Astrocyte of the cerebellum (primary cell): ENCODE measurements at regions not wholly inside any gene's neighbourhood (a gene's known extent, or its start where the extent isn't known, plus 50 kb on each side); places are given as distances from the start of the nearest gene placed in this dataset.

Source experiments
- DNase-seq: peaks from one replicate; pipeline ENCODE4 v3.0.0-alpha.2; 2011; ENCODE audit warnings: low read depth
- H3K4me3 ChIP-seq: 2 replicates; pipeline ENCODE4 v1.5.1; 2011; ENCODE audit warnings: mild to moderate bottlenecking, low read depth, low read length, moderate library complexity
- in situ Hi-C: cut with HindIII; loops from 2 replicates; pipeline ENCODE4 v1.10.0; 2017; ENCODE audit warnings: low sequenced_read_pairs
- TF ChIP-seq, protein P1 (sequence below): IDR thresholded peaks from 2 replicates; pipeline ENCODE4 v1.5.1; 2012; ENCODE audit warnings: low read length, low read depth, moderate library complexity, mild to moderate bottlenecking; ENCODE audit errors: missing control alignments

DNA sequence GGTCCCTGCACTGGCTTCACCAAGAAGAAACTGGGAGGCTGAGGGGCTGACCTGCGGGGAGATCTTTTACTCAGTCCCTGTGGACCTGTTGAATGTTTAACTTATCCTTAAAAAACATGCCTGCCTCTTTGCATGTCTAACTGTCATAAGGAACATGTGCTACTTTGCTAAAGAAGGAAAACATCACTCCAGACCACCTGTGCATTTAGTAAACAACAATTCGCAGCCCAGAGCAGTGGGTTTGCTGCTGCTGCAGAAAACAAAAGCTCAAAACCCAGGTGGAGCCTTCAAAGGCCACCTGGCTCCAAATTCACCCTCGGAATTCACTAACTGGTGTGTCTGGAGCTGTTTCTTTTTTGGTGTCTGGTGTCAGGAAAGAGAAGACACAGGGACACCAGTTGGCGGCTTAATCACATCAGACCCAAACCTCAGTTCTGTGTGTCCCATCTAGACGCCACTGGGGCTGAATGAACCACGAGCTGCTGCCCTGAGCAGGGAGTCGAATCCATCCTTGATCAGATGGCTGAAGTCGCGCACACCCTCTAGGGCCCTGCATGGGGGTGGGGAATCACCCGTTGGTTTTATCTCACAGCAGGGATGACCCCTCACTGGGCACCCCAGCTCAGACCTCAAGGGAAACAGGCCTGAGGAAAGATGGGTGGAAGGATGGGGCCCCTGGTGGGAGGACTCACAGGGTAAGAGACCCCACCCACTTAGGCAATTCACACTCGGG lies 344.3 kb downstream of the PREX1 start:
- DNase-seq = no peak
- in situ Hi-C loops = no loop called here
- TF ChIP-seq, protein P1, sequence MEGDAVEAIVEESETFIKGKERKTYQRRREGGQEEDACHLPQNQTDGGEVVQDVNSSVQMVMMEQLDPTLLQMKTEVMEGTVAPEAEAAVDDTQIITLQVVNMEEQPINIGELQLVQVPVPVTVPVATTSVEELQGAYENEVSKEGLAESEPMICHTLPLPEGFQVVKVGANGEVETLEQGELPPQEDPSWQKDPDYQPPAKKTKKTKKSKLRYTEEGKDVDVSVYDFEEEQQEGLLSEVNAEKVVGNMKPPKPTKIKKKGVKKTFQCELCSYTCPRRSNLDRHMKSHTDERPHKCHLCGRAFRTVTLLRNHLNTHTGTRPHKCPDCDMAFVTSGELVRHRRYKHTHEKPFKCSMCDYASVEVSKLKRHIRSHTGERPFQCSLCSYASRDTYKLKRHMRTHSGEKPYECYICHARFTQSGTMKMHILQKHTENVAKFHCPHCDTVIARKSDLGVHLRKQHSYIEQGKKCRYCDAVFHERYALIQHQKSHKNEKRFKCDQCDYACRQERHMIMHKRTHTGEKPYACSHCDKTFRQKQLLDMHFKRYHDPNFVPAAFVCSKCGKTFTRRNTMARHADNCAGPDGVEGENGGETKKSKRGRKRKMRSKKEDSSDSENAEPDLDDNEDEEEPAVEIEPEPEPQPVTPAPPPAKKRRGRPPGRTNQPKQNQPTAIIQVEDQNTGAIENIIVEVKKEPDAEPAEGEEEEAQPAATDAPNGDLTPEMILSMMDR = no peak
- no peak overlapping the region for H3K4me3 ChIP-seq

DNA sequence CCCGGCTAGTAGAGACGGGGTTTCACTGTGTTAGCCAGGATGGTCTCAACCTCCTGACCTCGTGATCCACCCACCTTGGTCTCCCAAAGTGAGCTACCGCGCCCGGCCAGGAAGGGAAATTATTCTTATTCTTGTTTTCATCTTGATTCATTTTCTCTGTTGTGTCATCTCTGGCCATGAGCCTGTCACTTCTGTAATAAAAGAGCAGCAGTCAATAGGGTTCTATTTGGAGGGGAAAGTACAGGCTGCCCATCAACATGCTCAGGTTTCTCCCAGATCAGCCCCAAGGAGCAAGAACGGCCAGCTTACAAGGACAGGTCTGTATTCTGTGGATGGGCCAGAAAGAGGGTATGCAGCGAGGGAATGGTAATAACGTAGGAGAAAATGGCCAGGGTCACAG lies 345.0 kb downstream of the PREX1 start:
- in situ Hi-C loops = no loop called here
- TF ChIP-seq, protein P1 = no peak
- no peak overlapping the region for H3K4me3 ChIP-seq
- DNase-seq = no peak

DNA sequence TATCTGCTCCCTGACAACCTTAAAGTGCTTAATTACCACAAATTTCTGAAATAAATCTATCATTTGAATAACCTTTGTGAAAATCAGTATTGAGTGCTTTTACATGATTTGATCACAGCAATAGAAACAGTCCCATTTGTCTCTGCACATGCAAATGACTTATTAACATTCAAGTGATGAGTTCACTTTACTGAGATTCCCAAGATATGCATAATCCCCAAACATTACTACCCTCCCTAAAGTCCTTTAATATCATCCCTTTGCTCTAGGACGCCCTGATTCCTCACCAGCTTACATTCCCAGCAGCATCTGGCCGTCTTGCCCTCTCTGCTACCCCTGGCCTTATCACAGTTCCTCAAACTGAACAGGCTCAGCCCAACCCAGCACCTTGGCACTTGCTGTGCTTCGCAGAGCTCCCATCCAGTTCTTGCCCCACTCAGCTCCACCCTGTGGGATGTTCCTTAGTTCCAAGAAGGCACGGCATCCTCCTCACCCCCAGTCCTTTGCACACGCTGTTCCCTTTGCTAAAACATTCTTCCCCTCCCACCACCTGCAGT lies 347.5 kb downstream of the PREX1 start:
- H3K4me3 ChIP-seq = no peak overlapping the region
- in situ Hi-C loops = no loop called here
- TF ChIP-seq, protein P1 = no peak
- no peak for DNase-seq

DNA sequence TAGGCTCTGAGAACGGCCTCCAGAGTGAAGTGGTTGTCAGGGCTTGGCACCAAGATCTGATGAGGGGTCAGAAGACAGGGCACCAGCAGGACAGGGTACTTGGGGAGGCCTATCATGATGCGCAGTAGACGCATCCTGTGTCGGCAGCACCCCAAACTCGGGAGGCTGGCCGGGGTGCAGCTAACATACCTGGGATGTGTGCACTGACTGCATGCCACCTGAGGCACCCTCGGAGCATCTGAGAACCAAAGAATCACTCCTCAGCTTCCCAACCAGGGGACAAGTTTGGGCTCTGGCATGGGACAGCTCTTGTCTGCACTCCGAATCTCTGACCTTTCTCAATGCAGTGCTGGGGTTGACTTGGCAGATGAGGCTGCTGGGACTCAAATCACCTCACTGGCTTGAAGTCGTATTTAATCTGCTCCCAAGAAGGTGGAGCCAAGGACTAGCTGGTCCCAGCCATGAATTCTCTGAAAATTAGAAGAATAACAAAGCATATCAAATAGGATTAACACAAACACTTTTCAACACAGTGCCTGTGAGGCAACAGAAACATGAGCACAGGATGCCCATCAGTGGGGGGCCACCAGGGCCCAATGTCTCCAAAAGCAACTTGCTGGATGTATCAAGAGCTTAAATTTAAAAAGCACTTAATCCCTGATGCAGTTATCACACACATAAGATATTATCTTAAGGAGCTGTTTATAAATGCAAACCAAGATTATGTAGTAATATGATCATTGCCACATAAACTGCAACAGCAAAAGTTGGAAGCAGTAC lies 348.8 kb downstream of the PREX1 start:
- no peak overlapping the region for H3K4me3 ChIP-seq
- in situ Hi-C loops = no loop called here
- DNase-seq = no peak
- TF ChIP-seq, protein P1 = no peak

DNA sequence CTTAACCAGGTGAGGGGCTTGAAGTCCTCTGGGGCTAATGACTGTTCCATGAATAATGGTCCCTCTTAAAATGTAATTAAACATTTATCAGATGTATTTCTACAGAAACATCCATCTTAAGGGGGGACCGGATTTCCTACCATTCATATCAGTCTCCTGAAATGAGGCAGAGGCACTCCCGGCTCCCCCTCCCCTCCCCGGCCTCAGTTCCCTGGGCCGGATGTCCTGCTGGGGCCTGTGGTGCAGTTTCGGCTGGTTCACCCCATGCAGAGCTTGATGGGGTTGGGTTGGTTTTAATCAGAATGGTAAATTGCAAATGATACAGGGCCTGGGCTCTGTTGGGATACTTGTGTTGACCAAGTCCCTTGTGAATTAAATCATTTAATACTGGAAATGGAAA lies 349.4 kb downstream of the PREX1 start:
- H3K4me3 ChIP-seq = no peak overlapping the region
- in situ Hi-C loops = no loop called here
- TF ChIP-seq, protein P1 = no peak
- no peak for DNase-seq

DNA sequence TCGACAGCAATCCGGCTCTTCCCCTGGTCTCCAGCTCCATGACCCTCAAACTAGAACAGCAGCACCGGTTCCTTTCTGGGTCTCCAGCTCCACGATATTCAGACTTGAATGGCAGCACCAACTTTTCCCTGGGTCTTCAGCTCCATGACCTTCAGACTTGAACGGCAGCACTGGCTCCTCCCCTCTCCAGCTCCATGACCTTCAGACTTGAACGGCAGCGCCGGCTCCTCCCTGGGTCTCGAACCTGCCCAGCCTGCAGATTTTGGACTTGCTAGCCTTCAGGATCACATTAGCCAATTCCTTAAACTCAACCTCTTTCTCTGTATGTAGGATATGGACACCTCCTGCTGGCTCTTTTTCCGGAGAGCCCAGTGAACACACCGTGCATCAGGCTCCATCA lies 350.9 kb downstream of the PREX1 start:
- in situ Hi-C loops = no loop called here
- TF ChIP-seq, protein P1 = no peak
- H3K4me3 ChIP-seq = no peak overlapping the region
- DNase-seq = no peak
